GM04504 (cell line): ENCODE measurements at regions not wholly inside any gene's neighbourhood (a gene's known extent, or its start where the extent isn't known, plus 50 kb on each side); places are given as distances from the start of the nearest gene placed in this dataset.

ENCODE experiments used
- DNase-seq: peaks from one replicate; pipeline ENCODE4 v3.0.0-alpha.2; 2012; ENCODE audit warnings: low read depth

- no peak for DNase-seq
Observed at GRCh38 chr9:90249094-90249493, 393.5 kb downstream of the DIRAS2 start.

GRCh38 chr9:90251316-90251715 is 391.3 kb downstream of the DIRAS2 start:
- no peak for DNase-seq

GRCh38 chr9:90256345-90256744 is 386.3 kb downstream of the DIRAS2 start:
- no peak for DNase-seq

GRCh38 chr9:90259311-90260246 is 383.0 kb downstream of the DIRAS2 start:
- no peak for DNase-seq

- no peak for DNase-seq
Observed at GRCh38 chr9:90261698-90262097, 380.9 kb downstream of the DIRAS2 start.

GRCh38 chr9:90268613-90269012 is 374.0 kb downstream of the DIRAS2 start:
- no peak for DNase-seq

- no peak for DNase-seq
Observed at GRCh38 chr9:90271707-90272106, 370.9 kb downstream of the DIRAS2 start.

GRCh38 chr9:90274725-90275124 is 367.9 kb downstream of the DIRAS2 start:
- DNase-seq, result no peak

GRCh38 chr9:90285946-90286345 is 356.7 kb downstream of the DIRAS2 start:
- no peak for DNase-seq

- no peak for DNase-seq
Observed at GRCh38 chr9:90287567-90288274, 354.9 kb downstream of the DIRAS2 start.

GRCh38 chr9:90288275-90288639 is 354.4 kb downstream of the DIRAS2 start:
- no peak for DNase-seq

- no peak for DNase-seq
Observed at GRCh38 chr9:90290716-90291485, 351.7 kb downstream of the DIRAS2 start.

- DNase-seq, result no peak
Observed at GRCh38 chr9:90296539-90296938, 346.1 kb downstream of the DIRAS2 start.

GRCh38 chr9:90299968-90300367 is 342.7 kb downstream of the DIRAS2 start:
- DNase-seq, result no peak

- no peak for DNase-seq
Observed at GRCh38 chr9:90300611-90301276, 341.9 kb downstream of the DIRAS2 start.

- peak; percentile 70 for DNase-seq
Observed at GRCh38 chr9:90301277-90301653, 341.4 kb downstream of the DIRAS2 start.

- DNase-seq, result no peak
Observed at GRCh38 chr9:90303655-90304054, 339.0 kb downstream of the DIRAS2 start.

- no peak for DNase-seq
Observed at GRCh38 chr9:90306158-90306557, 336.5 kb downstream of the DIRAS2 start.

GRCh38 chr9:90307167-90307833 is 335.3 kb downstream of the DIRAS2 start:
- no peak for DNase-seq

- no peak for DNase-seq
Observed at GRCh38 chr9:90307891-90308290, 334.7 kb downstream of the DIRAS2 start.

GRCh38 chr9:90308691-90309090 is 333.9 kb downstream of the DIRAS2 start:
- no peak for DNase-seq
